Fibroblast of pulmonary artery (primary cell): ENCODE measurements at regions not wholly inside any gene's neighbourhood (a gene's known extent, or its start where the extent isn't known, plus 50 kb on each side); places are given as distances from the start of the nearest gene placed in this dataset.

Source experiments
- DNase-seq: peaks from one replicate; pipeline ENCODE4 v3.0.0-alpha.2; 2010; ENCODE audit warnings: low read depth
- H3K4me3 ChIP-seq: replicated peaks from 2 replicates; pipeline ENCODE4 v1.5.1; 2011; ENCODE audit warnings: low read depth, mild to moderate bottlenecking, control low read depth, low read length, moderate library complexity
- TF ChIP-seq, protein P1 (sequence below): IDR thresholded peaks from 2 replicates; pipeline ENCODE4 v1.5.1; 2011; ENCODE audit warnings: mild to moderate bottlenecking, control low read depth, low read length, inconsistent platforms; ENCODE audit errors: missing control alignments

DNA sequence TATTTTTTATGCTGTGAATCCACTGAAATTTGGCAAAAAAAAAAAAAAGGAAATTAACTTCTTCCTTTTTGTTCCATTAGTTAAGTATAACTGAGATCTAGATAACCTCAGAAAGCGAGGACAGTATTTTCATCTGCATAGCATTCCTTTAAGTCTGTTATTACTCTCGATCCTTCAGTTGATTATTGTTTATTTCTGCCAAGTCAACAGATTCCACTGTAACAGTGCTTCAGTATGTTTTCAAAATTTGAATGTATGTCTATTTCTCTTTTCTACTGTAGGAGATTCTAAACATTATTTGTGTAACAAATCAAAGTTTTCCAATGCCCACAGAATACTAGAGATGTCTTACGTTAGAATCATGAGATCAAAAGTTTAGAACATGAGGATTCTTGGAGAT, 133.1 kb upstream of the RGPD4 start:
- no peak overlapping the region for H3K4me3 ChIP-seq
- TF ChIP-seq, protein P1, sequence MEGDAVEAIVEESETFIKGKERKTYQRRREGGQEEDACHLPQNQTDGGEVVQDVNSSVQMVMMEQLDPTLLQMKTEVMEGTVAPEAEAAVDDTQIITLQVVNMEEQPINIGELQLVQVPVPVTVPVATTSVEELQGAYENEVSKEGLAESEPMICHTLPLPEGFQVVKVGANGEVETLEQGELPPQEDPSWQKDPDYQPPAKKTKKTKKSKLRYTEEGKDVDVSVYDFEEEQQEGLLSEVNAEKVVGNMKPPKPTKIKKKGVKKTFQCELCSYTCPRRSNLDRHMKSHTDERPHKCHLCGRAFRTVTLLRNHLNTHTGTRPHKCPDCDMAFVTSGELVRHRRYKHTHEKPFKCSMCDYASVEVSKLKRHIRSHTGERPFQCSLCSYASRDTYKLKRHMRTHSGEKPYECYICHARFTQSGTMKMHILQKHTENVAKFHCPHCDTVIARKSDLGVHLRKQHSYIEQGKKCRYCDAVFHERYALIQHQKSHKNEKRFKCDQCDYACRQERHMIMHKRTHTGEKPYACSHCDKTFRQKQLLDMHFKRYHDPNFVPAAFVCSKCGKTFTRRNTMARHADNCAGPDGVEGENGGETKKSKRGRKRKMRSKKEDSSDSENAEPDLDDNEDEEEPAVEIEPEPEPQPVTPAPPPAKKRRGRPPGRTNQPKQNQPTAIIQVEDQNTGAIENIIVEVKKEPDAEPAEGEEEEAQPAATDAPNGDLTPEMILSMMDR: no peak
- no peak for DNase-seq

DNA sequence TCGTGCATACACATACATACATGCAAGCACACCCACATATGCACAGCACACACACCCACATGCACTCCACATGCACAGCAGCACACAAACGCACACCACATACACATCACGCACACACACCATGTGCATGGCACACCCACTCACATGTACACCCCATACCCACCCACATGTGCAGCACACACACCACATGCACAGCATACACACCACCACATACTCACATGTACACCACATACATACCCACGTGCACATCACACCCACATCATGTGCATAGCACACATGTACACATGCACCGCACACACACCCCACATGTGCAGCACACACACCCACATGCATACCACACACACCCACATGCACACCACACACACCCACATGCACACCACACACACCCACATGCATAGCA, 132.0 kb upstream of the RGPD4 start:
- H3K4me3 ChIP-seq: no peak overlapping the region
- no peak for DNase-seq
- TF ChIP-seq, protein P1: no peak

DNA sequence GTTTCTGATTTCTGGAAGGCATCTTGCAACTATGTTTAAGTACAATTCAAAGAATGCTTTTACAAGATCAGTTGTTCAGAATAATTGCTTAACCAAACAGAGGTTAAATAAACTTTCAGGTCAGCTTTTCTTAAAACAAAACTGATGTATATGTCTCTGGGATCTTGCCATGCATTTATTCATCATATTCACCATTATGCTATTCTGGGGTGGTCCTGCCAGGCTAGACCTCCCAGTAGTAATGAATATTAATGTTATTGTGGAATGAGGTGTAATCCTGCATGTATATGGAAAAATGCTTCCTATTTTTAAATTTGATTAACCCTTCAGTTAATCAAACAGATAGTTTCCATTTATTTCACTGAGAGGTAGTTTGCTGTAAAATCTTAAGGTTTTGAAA, 129.3 kb upstream of the RGPD4 start:
- DNase-seq: no peak
- no peak overlapping the region for H3K4me3 ChIP-seq
- TF ChIP-seq, protein P1: no peak

DNA sequence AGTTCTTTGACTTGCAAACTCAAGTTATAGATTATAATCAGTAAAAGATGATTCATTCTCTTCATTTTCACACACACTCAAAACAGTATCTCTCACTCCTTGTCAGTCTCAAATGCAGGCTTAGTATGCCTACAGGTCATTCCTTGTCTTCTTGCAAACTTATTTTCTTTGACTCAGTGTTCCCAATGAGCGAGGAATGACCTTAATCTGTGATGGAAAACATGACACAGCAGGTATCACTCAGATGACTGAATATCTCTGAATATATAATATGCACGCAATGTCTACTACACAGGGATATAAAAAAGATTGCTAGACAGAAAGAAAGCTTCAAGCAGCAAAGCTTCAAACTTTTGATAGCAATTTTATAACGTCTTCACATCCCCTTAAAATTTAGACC, 127.8 kb upstream of the RGPD4 start:
- TF ChIP-seq, protein P1: no peak
- DNase-seq: no peak

DNA sequence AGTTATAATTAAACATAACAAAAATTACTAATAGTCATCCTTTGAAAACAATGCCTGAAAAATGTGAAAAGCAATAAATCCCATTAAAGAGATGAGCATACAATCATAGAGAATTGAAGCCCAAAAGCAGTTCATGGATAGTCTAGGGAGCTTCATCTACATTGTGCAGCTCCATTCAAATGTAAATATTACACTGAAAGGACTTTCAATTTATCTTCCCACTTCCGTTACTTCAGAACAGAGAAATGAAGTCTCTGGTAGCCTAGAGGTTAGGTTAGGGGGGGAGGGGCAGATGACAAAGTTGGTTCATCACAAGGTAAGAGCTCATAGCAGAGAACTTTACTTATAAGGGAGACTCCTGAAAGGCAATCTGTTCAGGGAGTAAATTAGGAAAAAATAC, 126.6 kb upstream of the RGPD4 start:
- TF ChIP-seq, protein P1: no peak
- no peak overlapping the region for H3K4me3 ChIP-seq

More for the DNA sequence above, 127.8 kb upstream of the RGPD4 start:
- H3K4me3 ChIP-seq: no peak overlapping the region

DNA sequence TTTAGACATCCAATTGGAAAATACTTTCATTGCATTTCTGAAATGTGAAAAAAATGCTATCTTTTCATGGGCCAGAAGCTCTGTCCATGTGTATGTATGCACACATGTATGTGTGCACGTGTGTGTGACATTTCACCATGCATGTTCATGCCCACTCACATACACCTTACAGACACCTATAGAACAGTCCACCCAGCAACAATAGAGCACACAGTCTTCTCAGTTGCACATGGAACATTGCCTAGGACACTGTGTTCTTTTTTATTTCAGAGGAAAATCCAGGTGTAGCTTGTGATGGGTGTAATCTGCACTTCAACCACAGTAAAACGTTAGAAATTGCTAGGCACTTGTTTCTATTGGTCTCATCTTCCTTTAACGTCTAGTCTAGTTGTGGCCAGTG, 114.8 kb upstream of the RGPD4 start:
- TF ChIP-seq, protein P1: no peak
- no peak overlapping the region for H3K4me3 ChIP-seq
- no peak for DNase-seq

More for the DNA sequence above, 126.6 kb upstream of the RGPD4 start:
- DNase-seq: no peak

DNA sequence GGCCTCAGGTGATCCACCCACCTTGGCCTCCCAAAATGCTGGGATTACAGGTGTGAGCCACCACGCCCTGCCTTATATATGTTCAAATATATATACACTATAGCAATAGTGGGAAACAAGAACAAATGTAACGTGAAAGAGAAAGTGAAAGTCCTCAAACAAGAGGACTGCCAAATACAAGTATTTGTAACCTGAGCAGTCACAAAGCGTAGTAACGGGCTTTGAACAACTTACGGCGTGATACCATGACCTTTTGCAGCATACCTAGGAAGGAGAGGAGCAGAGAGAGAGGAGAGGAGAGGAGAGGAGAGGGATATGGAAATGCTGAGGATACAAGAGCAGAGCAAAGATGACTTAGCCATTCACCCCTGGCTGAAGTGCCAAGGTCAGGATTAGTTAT, 113.8 kb upstream of the RGPD4 start:
- TF ChIP-seq, protein P1: no peak
- no peak overlapping the region for H3K4me3 ChIP-seq
- no peak for DNase-seq
